Right lobe of liver (tissue), 4 donors: ENCODE measurements at regions not wholly inside any gene's neighbourhood (a gene's known extent, or its start where the extent isn't known, plus 50 kb on each side); places are given as distances from the start of the nearest gene placed in this dataset.

Experiments used
- CTCF ChIP-seq, 4 donors: fragments of 200-600 bp in 3 of 4; fragments of 450-650 bp in 1 of 4; IDR thresholded peaks; one replicate each; pipeline versions ENCODE4 v1.5.1 to v1.8.0; 2016 to 2022; ENCODE audit warnings: antibody characterized with exemption in 4 of 4, mild to moderate bottlenecking in 2 of 4
- POLR2A ChIP-seq: fragments of 450-650 bp; IDR thresholded peaks from one replicate; pipeline ENCODE4 v1.6.1; 2017; ENCODE audit warnings: antibody characterized with exemption, mild to moderate bottlenecking
- donor health status: DM: no; HTN: no; CAD: no.
- donor health status: DM: no; HTN: no; CAD: no.
- donor health status: DM: no; HTN: yes; CAD: no.

DNA sequence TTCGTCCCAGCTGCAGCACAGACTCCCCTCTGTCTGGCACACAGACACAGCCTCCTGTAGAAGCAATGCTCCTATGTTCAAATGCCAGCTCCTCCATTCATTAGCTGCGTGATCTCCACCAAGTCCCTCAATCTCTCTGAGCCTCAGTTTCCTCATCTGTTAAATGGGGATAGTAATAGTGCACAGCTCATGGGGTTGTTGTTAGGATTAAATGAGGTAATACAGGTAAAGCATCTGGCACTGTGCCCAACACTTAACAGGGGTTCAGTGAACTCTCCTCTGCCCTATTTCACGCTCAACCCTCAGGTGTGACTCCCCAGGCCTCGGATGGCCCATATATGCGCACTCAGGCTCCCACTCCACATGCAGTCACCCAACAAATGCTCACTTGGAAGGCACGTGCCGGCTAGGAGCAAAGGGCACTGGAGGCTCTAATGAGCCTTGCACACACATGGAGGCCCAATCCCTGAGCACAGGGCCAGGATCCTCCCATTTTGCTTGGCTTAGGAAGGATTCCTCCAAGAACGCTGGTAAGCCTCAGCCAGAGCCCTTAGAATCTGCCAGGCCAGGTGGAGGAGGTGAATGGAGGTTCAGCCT is 176.0 kb upstream of the LINGO1 start:
- TF ChIP-seq CTCF (IDR thresholded peaks at IDR 0.05) (no peak), POLR2A (no peak)
